Inferior parietal cortex (tissue), 1 donor: ENCODE measurements at regions not wholly inside any gene's neighbourhood (a gene's known extent, or its start where the extent isn't known, plus 50 kb on each side); places are given as distances from the start of the nearest gene placed in this dataset.

Experiments
- DNase-seq: peaks from one replicate; pipeline ENCODE4 v3.0.0-alpha.2; 2016; ENCODE audit errors: extremely low spot score

DNA sequence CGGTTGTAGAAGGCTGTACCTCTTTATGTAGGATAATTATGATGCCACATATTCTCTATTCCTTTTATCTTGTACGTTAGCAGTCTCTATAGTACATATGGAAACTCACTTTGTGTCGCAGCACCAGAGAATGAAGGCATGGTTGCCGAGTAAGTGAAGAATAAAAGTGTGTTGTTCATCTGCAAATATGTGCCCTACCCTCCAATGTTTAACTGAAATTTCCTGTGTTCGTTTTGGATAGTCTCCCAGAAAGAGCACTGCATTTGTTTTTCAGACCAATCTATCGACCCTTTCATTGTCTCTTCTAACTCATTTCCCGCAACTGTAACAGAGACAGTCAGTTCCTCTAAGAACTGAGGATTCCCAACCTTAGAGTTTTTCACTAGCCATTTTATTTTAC is 592.8 kb downstream of the TUSC7 start:
- no peak for DNase-seq

DNA sequence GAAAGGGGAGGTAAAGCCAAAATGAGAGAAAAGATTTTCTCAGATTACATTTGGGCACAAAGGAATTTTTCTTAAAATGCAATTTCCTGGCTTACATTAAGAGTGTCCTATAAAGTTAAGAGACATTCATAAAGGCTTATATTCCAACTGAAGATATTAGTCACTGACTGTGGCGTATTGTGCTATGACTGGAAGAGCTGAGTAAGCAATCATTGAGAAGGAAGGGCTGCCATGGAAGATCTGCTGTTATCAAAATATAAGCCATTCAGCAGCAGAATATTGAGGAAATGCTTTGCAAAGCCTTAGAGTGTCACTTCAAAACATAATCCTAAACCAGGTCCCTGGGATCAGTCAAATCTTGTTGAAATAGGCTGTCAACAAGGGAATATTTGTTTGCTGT is 593.9 kb downstream of the TUSC7 start:
- no peak for DNase-seq

DNA sequence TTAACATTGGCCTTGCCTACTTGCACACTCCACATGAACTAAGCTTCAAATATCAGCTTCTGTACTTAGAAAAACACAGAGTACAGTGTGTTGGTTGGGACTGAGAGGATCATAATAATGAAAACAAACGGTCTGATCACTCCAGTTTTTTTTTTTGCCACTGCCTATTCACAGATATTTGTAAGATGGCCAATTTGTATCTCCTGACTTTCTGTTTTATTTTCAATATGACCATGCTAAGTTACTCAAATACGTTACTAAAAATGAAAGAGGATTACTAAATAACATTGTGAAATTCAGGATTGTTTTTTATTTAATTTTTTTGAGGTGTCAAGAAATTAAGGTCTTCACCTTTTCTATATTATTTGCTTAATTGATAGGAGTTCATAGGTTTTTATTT is 595.1 kb downstream of the TUSC7 start:
- no peak for DNase-seq

DNA sequence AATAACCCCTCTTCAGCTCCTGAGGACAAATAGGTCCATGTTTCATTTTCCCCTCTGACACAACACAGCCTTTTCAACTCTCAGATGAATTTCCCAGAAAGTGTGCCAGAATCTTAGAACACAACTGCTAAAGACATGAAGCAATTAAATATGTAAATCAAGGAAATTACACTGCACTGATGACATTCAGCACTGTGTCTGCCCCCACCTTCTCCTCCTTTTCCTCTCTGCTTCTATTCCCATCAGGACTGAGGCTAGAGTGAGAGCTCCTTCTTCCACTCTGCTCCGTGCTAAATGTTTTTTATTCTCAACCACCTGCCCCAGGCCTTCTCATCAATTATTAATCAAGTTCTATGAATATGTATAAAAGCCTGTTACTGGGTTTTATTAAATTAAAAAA is 596.1 kb downstream of the TUSC7 start:
- no peak for DNase-seq

DNA sequence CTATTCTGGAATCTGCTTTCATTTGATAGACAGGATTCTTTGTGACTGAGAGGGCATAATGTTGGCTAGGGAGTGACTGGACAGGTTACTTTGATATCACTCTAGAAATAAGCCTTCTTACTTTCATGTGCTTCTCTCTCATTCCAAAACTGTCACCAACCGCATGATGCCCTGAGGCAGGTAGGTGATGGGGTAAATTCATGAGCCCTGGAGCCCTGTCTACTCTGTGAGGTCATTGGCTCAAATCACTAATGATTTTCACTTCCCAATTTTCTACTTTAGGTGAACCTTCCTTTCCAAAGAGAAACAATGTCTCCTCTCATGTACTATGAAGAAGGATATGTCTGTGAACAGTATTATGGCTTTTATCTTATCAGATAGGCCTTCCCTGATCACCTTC is 596.7 kb downstream of the TUSC7 start:
- no peak for DNase-seq

DNA sequence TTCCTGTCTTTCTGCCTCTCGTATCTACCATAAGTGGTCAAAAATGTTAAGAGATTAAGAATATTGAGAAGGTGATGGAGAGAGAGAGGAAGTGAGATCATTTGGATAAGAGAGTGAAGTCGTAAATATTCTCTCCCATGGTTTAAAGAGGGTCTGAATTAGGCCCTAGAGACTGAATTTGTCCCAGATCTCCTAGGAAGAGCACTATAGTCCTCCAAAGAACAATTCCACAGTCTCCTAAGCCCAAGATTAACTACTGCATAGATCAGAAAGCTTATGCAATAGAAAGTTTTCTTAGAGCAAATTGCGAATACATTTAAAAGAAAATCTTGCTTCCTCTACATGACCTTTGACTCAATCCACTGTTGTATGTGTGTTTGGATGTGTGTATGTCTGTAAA is 598.8 kb downstream of the TUSC7 start:
- DNase-seq = no peak

DNA sequence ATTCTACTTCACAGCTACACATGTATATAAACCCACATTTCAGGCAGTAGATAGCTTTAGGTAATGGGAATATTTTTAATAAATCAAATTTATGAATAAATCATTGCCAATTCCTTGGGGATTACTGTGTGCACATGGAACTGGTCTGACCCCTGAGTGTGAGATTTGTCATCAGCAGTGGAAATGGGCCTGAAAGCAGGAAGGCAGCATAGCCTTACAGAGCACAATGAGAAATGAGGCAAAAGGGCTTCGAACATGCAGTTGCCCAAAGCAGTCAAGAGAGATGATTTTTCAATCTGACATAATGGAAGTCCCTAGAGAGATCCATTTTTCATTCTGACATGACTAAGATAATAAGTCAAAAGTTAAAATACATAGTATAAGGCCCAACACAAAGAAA is 599.2 kb downstream of the TUSC7 start:
- DNase-seq = no peak

DNA sequence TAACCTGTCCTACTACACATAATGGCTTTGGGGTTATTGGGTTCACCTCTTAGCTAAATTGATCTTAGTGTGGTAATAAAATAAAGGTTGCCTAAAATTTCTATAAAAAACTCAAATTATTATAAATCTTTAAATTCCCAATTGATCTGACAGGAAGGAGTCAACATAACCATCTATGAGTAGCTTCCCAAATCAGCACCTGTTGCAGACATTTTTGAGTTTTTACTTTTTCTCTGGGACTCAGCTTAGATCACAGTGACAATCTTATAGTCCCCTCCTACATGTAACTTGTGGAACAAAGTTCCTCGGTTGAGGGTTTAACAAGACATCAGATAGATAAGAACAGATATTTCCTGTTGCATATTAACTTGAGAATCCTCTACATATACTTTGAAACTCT is 601.0 kb downstream of the TUSC7 start:
- DNase-seq = no peak

DNA sequence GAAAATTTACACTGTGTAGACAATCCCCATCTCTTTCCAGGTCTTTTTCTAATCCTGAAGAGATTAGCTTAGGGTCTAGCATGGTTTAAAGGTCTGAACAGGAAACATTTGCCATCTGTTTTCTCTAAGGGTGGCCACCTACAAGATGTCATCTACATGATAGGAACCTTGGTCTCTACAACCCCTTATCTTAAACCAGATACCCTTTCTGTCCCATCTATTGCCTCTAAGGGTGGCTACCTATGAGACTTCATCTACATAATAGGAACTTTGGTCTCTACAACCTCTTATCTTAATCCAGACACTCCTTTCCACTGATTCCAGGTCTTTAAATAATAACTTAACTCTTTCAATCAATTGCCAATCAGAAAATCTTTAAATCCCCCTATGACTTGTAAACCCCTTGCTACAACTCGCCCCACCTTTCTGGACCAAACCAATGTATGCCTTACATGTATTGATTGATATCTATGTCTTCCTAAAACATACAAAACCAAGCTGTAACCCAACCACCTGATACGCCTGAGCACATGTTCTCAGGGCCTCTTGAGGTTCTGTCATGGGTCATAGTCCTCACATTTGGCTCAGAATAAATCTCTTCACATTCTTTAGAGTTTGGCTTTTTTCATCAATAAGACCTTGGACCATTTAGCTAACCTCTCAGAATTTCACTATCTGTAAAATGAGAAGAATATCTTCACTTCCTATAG is 605.0 kb downstream of the TUSC7 start:
- no peak for DNase-seq

DNA sequence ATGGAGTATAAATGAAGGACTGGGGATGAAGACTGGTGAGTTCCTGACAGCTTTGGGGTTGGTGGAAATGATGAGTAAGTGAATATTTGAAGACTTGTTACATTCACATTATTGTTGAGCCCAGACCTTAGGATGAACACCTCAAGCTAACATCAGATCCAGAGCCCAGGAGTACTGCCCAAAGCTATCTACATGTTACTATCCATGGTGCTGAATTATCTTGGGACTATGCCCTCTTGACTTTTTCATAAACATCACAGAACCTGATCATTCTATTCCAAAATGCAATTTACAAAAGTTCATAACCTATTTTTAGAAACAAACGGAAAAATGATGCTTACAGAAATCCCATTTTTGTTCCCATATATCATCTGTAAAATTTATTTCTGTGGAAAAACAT is 613.3 kb downstream of the TUSC7 start:
- DNase-seq = no peak

DNA sequence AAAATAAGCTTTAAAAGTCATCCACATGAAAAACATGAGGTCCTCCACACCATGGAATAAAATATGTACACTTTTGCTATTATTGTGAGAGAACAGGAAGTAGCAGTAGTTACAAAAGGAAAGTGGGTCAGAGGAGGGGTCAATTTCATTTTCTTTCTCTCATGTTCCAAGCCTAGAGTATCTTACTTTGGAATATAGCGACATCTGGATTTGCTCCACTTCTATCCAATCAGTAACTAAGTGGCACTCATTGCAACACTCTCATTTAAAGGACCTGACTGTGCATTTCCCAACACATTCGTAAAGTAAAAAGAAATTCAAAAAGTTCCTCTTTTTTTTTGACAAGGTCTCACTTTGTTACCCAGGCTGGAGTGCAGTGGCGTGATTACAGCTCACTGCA is 637.3 kb downstream of the TUSC7 start:
- no peak for DNase-seq

DNA sequence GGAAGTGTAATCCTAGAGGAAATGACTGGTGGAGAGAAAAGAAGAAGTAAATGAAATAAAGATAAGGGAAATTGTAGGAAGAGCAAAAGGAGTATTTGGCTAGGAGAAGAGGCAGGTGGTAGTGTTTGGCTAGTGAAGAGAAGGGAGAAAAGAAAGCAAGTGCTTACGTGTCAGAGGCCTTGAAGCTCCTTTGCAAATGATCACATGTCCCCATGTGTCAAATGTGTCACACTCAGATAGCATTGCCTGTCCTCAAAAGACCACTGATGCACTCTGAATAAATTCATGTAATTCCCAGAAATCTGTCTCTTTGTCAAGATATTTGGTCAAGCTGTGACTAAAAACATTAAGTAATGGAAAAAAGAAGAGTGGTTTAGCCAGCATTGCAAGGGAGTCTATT is 639.3 kb downstream of the TUSC7 start:
- no peak for DNase-seq

DNA sequence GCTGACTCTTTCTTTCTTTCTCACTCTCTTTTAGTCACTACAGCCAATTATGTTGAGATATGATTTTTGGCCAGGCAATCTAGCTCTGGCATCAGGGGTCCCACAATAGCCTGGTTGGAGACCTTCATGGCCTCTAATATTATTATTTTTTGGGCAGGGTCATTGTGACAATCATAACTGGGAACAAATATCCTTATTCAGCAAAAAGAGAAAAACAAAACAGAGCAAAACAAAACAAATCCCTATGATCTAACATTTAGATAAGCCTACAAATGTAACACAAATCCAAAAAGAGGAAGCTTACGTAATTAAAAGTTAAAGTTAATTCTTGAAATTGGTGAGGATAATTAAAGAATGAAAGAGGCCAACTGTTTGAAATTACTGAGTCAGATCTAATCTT is 640.0 kb downstream of the TUSC7 start:
- no peak for DNase-seq

DNA sequence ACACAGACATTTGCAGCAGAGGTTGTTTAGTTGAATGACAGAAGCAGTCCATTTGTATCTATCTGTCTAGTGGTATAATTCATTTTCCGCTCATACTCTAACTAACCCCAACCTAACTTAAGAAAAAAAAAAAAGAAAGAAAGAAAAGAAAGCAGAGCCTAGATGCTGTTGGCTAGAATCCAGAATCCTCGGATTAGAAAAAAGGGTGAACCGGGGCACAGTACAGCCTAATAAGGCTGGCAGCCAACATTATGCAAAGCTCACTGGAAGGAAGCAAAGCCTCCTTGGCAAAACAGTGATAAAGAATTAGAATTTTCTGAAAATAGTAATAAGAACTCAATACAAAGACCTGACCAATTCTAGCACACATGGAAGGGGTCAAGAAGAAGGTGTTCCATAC is 640.8 kb downstream of the TUSC7 start:
- DNase-seq = no peak

DNA sequence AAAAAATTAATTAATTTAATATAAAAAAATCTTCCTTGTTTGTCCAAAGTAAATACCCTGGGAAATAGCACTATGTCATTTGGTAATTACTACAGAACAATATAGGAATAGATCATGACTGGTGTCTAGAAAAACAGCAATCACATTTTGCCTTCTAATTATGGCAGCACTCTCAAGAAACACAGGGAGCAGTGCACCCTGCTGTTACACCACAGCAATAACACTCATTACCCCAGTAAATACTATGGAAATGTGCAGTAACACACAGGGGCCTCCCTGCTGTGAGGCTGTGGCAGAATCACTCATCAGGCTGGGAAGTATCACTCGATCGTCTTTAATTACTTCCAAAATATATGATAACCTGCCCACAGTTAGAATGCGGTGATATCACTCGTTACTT is 646.0 kb downstream of the TUSC7 start:
- DNase-seq = no peak

DNA sequence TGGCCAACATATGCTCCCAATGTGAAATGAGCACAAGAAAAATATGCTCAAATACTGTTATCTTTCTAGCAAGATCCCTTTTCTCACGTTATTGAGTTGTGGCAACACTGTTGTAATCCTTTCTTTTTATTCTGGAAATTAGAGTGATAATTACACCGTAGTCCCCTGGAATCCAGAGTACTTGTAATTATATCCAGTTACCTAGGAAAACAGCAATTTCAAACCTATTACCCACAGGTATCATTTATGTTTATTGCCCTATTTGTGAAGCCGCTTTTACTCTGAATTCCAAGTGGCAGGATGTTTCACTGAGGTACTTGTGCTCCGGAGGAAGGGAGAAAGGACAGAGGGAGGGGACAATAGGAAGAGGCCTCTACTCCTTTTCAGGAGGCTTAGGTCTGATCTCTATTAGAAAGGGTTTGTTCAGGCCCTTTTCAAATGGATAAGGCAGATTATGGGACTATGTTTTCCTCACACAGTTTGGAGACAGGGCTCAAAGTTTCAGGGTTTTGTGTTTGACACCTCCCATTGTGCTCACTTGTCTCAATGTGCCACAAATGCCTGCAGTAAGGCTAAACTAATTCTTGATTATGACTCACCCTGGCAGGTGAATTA is 646.6 kb downstream of the TUSC7 start:
- DNase-seq = no peak

DNA sequence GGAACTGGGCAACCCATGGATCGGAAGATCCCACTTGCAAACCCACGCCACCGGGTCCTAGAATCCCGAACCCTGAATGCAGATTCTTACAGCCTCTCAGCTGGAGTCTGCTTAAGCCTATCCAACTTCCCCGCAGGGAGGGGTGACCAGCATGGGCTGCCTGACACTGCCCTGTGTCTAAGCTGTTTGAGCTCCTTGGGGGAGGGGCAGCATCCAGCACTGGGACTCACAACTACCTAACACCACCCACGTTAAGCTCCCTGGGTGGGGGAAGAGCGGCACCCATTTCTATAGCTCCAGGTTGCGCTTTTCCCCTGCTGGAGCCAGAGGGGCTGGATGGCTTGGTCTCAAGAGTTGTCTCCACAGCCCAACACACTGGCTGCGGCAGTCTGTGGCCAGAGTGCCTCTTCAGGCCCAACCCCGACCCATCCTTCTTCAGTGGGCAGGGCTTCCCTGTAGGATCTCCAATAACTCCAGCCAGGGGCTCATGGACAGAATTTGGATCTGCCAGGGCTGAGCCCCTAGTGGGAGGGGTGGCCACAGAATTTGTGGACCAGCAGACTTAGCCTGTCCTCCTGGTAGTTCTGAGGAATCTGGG is 649.2 kb downstream of the TUSC7 start:
- no peak for DNase-seq

DNA sequence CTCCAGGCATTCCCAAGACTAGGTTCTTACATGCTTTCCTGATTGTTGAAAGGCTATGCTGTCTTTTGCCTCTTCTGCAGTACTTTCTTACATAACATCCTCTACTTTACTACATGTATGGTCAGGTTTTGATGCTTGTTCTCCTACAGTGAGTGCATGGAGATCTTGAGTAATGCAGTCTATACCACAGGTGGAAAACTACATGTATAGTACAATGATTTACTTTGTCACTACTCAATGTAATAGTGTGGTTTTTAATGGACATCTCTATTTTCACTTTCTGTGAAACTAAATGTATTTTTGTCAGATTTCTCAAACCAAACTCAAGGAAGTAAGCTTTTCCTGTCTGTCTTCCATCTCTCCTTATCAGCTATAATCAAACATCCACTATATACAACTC is 657.0 kb downstream of the TUSC7 start:
- no peak for DNase-seq

DNA sequence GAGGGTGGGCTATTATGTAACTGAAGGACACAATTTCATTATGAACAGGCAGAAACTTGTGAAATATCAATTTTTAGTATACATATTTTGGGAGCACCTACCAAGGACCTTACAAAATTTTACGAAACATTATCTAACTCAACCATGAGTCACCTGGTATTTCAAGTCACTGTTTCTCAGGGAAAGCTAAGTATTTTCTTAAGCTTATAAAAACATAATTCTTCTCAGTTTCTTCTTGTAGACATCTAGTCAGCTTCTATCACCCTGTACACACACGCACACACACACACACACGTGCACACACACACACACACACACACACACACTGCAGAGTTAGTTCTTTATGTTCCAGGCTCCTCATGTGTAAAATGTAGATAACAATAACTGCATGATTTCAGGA is 658.3 kb downstream of the TUSC7 start:
- no peak for DNase-seq

DNA sequence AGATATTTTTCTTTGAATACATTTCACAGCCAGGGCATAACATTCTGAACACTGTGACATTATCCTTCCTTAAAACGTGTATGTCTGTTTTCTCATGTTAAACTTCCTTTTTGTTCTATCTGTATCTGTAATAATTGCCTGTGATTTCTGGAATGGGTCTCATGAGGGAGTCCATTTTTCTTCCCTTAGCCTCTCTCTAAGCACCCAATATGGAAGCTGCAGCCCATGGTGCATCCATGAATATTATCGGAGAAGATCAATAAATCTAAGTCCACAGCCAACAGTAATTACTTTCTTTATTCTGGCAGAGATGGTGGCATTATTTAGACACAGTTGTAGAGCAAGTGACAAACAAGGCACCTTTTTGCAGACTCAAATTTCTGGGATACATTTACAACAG is 671.1 kb downstream of the TUSC7 start:
- no peak for DNase-seq

DNA sequence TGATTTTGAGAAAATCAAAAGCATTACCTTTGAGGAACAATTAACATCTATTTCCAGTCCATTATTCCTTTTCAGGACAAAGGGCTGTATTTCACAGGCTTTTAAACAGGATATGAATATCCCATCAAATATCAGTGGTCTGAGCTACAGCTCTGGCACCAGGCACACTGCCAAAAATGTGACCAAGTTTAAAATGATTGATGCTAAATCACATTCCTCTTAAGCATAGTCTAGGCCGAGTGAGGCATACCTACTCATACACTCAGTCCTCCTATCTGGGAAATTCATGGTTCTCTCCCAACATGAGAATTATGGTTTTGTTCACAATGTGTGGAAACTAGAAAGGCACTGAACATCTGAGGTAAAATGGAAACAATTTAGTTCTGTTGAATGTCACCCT is 683.5 kb downstream of the TUSC7 start:
- no peak for DNase-seq

DNA sequence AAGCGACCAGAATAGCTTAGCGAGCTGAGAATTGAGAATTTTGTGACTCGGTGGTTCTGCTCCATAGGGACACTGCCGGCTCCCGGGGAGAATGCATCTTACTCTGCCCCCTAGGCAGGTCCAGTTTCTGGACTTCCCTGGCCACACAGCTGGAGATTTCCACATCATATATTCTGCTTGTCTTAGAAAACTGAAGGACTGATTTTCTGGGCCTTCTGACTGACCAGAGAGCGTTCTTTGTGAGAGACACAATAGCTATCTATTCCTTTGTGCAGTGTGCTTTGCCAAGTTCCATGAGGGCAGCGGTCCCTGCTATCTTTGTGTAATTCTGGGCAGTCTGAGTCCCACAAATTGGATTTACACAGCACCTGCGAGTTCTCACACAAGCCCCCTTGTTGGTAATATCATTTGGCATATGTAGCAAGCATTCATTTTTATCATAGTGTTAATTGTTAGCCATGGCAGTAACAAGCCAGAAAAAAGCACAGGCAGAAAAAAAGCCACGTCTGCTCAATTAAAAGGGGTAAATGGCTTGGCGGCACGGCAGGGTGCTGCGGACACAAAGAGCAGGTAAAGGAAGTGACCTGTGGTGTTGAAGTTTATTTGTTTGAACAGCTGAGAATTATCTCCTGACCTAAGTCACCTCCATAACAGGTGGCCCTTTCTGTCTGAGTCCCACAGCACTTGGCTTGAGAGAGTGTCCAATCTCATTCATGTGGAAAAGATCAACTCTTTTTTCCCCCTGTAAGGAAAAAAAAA is 688.7 kb downstream of the TUSC7 start:
- peak; percentile 84 for DNase-seq
